ENCODE measurements at regions not wholly inside any gene's neighbourhood (a gene's known extent, or its start where the extent isn't known, plus 50 kb on each side); places are given as distances from the start of the nearest gene placed in this dataset.

- TF ChIP-seq EZH2phosphoT487 (IDR thresholded peaks at IDR 0.05; ENCODE audit: low read length), result no peak
- TF ChIP-seq CTCF (IDR thresholded peaks at IDR 0.05; ENCODE audit: low read length), result no peak
These were observed 525.2 kb upstream of the GOT2 start for GRCh38 chr16:59259074-59259949.
